ENCODE measurements at regions not wholly inside any gene's neighbourhood (a gene's known extent, or its start where the extent isn't known, plus 50 kb on each side); places are given as distances from the start of the nearest gene placed in this dataset.
"Not testable (repeated sequence)": the region's sequence is repeated elsewhere in the genome, so short reads cannot be mapped to it uniquely, and the experiment has no call there.

GRCh38 chr13:54263868-54264267 is 1235.3 kb downstream of the OLFM4 start:
- no peaks in the 10 kb centered on the region for H3K4me1 Mint-ChIP-seq
- H3K4me3 Mint-ChIP-seq, result no peak overlapping the region
- Histone ChIP-seq H3K27me3 (replicated peaks in 1 of 4; ENCODE audit: control extremely low read depth in 1 of 4, control insufficient read depth in 3 of 4, insufficient read depth in 4 of 4, low read length in 3 of 4) (no peaks in the 10 kb centered on the region), H4K20me1 (ENCODE audit: control insufficient read depth, insufficient read depth, low read length, poor library complexity, severe bottlenecking) (no peaks in the 10 kb centered on the region), H3K4me3 (ENCODE audit: control extremely low read depth in 1 of 5, extremely low read depth in 1 of 5, insufficient read depth in 1 of 5, low read depth in 2 of 5, low read length in 4 of 5) (no peak overlapping the region), H3K79me2 (ENCODE audit: control insufficient read depth, insufficient read depth, low read length) (no peaks in the 10 kb centered on the region), H3K9ac (ENCODE audit: low read length) (no peak overlapping the region), H3K9me3 (ENCODE audit: control extremely low read depth in 1 of 3, control insufficient read depth in 2 of 3, insufficient read depth in 1 of 3, low read length in 2 of 3) (peaks cover 0 to 1% (median 0%) of the 10 kb centered on the region in 3 donors), H3K27ac (ENCODE audit: low read length in 2 of 2) (no peak overlapping the region), H3K36me3 (replicated peaks in 1 of 2; ENCODE audit: control extremely low read depth in 1 of 2, control insufficient read depth in 1 of 2, extremely low read depth in 1 of 2, insufficient read depth in 2 of 2, low read length in 1 of 2) (no peaks in the 10 kb centered on the region), H3K4me1 (ENCODE audit: control insufficient read depth in 2 of 2, insufficient read depth in 2 of 2, low read length in 2 of 2) (no peaks in the 10 kb centered on the region), H3K4me2 (replicated peaks; ENCODE audit: low read depth, low read length, poor library complexity, severe bottlenecking) (no peak overlapping the region), H2AFZ (ENCODE audit: insufficient read depth, low read depth, low read length, poor library complexity, severe bottlenecking) (no peak overlapping the region)
- H3K9me3 Mint-ChIP-seq (ENCODE audit: insufficient read depth), result peaks cover 12% of the 10 kb centered on the region
- intact Hi-C loops (cut with micrococcal nuclease), result no loop called here
- POLR2A ChIA-PET, result no interaction called here
- CTCF ChIA-PET, result no interaction called here
- H3K27me3 Mint-ChIP-seq, result no peaks in the 10 kb centered on the region
- no peak overlapping the region for H3K27ac Mint-ChIP-seq
- no peak for ATAC-seq (ENCODE audit: low read depth)
- TF ChIP-seq EZH2 (IDR thresholded peaks at IDR 0.05; ENCODE audit: borderline replicate concordance, insufficient read depth, low read depth, low read length, poor library complexity, severe bottlenecking), result no peak
- TF ChIP-seq CTCF (IDR thresholded peaks at IDR 0.05), result no peak
- DNase-seq, result no peak

DNA sequence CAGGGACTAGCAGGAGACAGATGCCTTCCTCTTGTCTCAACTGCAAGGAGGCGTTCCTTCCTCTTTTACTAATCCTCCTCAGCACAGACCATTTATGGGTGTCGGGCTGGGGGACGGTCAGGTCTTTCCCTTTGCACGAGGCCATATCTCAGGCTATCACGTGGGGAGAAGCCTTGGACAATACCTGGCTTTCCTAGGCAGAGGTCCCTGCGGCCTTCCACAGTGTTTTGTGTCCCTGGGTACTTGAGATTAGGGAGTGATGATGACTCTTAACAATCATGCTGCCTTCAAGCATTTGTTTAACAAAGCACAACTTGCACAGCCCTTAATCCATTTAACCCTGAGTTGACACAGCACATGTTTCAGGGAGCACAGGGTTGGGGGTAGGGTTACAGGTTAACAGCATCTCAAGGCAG is 1238.6 kb downstream of the OLFM4 start:
- intact Hi-C loops (cut with micrococcal nuclease); H2AFZ ChIP-seq (ENCODE audit: insufficient read depth, low read depth, low read length, poor library complexity, severe bottlenecking); POLR2A ChIA-PET; H3K4me3 ChIP-seq (ENCODE audit: control extremely low read depth in 1 of 5, extremely low read depth in 1 of 5, insufficient read depth in 1 of 5, low read depth in 2 of 5, low read length in 4 of 5); H3K27me3 ChIP-seq (replicated peaks in 1 of 4; ENCODE audit: control extremely low read depth in 1 of 4, control insufficient read depth in 3 of 4, insufficient read depth in 4 of 4, low read length in 3 of 4); H3K4me2 ChIP-seq (replicated peaks; ENCODE audit: low read depth, low read length, poor library complexity, severe bottlenecking); H3K36me3 ChIP-seq (replicated peaks in 1 of 2; ENCODE audit: control extremely low read depth in 1 of 2, control insufficient read depth in 1 of 2, extremely low read depth in 1 of 2, insufficient read depth in 2 of 2, low read length in 1 of 2); H3K9me3 Mint-ChIP-seq (ENCODE audit: insufficient read depth); ATAC-seq (ENCODE audit: low read depth); H3K27ac ChIP-seq (ENCODE audit: low read length in 2 of 2); H3K4me3 Mint-ChIP-seq; H3K27ac Mint-ChIP-seq; H3K9ac ChIP-seq (ENCODE audit: low read length); DNase-seq; H4K20me1 ChIP-seq (ENCODE audit: control insufficient read depth, insufficient read depth, low read length, poor library complexity, severe bottlenecking); CTCF ChIA-PET; H3K27me3 Mint-ChIP-seq; H3K4me1 Mint-ChIP-seq; H3K9me3 ChIP-seq (ENCODE audit: control extremely low read depth in 1 of 3, control insufficient read depth in 2 of 3, insufficient read depth in 1 of 3, low read length in 2 of 3); H3K4me1 ChIP-seq (ENCODE audit: control insufficient read depth in 2 of 2, insufficient read depth in 2 of 2, low read length in 2 of 2); H3K79me2 ChIP-seq (ENCODE audit: control insufficient read depth, insufficient read depth, low read length): not testable (repeated sequence)
- whole genome bisulfite sequencing (ENCODE audit: insufficient coverage), result 70% methylated on average over 1 of the region's 6 CpGs

DNA sequence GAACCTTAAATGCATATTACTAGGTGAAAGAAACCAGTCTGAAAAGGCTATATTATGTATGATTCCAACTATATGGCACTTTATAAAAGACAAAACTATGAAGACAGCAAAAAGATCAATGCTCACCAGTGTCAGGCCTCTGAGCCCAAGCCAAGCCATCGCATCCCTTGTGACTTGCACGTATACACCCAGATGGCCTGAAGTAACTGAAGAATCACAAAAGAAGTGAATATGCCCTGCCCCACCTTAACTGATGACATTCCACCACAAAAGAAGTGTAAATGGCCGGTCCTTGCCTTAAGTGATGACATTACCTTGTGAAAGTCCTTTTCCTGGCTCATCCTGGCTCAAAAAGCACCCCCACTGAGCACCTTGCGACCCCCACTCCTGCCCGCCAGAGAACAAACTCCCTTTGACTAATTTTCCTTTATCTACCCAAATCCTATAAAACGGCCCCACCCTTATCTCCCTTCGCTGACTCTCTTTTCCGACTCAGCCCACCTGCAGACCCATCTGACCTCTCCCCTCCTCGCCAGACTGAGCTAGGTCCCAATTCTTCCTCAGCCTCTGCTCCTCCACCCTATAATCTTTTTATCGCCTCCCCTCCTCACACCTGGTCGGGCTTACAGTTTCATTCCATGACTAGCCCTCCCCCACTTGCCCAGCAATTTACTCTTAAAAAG is 1239.5 kb downstream of the OLFM4 start:
- H3K27ac ChIP-seq (ENCODE audit: low read length in 2 of 2); H3K9me3 ChIP-seq (ENCODE audit: control extremely low read depth in 1 of 3, control insufficient read depth in 2 of 3, insufficient read depth in 1 of 3, low read length in 2 of 3); H3K36me3 ChIP-seq (replicated peaks in 1 of 2; ENCODE audit: control extremely low read depth in 1 of 2, control insufficient read depth in 1 of 2, extremely low read depth in 1 of 2, insufficient read depth in 2 of 2, low read length in 1 of 2); H2AFZ ChIP-seq (ENCODE audit: insufficient read depth, low read depth, low read length, poor library complexity, severe bottlenecking); H3K4me3 ChIP-seq (ENCODE audit: control extremely low read depth in 1 of 5, extremely low read depth in 1 of 5, insufficient read depth in 1 of 5, low read depth in 2 of 5, low read length in 4 of 5); H3K4me1 ChIP-seq (ENCODE audit: control insufficient read depth in 2 of 2, insufficient read depth in 2 of 2, low read length in 2 of 2); DNase-seq; H3K4me1 Mint-ChIP-seq; H4K20me1 ChIP-seq (ENCODE audit: control insufficient read depth, insufficient read depth, low read length, poor library complexity, severe bottlenecking); H3K4me2 ChIP-seq (replicated peaks; ENCODE audit: low read depth, low read length, poor library complexity, severe bottlenecking); intact Hi-C loops (cut with micrococcal nuclease); H3K9ac ChIP-seq (ENCODE audit: low read length); H3K27me3 ChIP-seq (replicated peaks in 1 of 4; ENCODE audit: control extremely low read depth in 1 of 4, control insufficient read depth in 3 of 4, insufficient read depth in 4 of 4, low read length in 3 of 4); H3K4me3 Mint-ChIP-seq; H3K27ac Mint-ChIP-seq; H3K79me2 ChIP-seq (ENCODE audit: control insufficient read depth, insufficient read depth, low read length); POLR2A ChIA-PET; H3K9me3 Mint-ChIP-seq (ENCODE audit: insufficient read depth); ATAC-seq (ENCODE audit: low read depth); CTCF ChIA-PET; H3K27me3 Mint-ChIP-seq: not testable (repeated sequence)
- 84% methylated on average over 8 of the region's 11 CpGs for WGBS (ENCODE audit: insufficient coverage)

Data from B cell (primary cell).